Kidney tubule cell (primary cell): ENCODE measurements at regions not wholly inside any gene's neighbourhood (a gene's known extent, or its start where the extent isn't known, plus 50 kb on each side); places are given as distances from the start of the nearest gene placed in this dataset.

Source experiments
- DNase-seq: peaks from one replicate; pipeline ENCODE4 v3.0.0-alpha.2; 2018; ENCODE audit warnings: low spot score

DNA sequence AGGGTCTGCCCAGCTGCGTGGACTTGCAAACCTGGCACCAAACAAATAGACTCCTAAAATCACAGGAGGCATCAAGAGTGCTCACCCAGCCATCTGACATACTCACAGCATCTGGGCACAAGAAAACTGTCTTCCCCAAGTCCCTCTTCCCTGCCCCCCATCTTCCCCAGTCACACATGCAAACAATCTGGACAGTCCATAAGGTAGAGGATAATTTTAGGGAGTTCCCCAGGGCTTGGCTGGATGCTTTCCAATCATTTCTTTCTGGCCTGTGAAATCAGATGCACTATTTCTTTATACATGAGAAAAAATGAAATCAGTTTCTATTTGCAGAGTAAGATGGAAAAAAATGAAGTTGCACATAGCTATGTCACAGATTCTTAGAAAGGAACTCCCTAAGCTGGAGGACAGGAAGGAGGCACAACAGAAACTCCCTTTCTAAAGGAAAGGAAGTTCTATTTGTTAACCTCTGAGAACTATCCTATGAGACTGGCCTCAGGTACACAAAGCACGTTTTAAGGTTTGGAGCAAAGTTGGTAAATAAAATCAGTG, 342.3 kb downstream of the HNRNPD start:
- no peak for DNase-seq

DNA sequence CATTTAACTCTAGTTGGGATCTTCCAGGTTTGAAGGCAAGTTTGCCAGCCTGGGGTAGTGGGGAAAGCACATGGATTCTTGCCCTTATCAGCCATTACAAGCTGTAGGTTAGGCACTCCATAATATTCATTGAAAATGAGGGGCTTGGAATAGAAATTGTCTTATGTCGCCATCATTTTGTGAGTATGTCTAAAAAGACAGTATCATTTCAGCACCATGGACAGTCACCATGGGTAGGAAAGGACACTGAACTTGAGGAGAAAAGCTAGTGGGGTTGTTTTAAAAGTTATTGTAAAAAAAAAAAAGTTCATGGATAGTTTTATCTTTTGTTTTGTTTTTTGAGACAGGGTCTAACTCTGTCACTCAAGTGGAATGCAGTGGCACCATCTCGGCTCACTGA, 356.1 kb downstream of the HNRNPD start:
- DNase-seq, result peak; percentile 35

DNA sequence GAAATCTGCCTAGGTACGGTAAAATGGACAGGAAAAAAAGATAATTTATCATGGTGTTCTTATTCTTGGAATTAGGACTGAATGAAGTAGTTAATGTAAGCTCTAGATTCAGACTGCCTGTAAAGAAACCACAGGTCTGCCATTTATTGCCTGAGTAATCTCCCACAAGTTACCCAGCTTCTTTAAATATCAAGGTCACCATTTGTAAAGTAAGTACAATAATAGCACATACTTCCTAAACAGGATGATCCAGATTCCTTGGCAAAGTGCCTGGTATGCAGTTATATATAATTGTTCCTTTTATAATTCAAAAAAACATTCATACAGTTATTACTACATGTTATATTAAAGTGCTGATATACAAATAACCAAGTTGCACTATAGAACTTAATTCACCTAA, 368.6 kb downstream of the HNRNPD start:
- DNase-seq, result no peak

DNA sequence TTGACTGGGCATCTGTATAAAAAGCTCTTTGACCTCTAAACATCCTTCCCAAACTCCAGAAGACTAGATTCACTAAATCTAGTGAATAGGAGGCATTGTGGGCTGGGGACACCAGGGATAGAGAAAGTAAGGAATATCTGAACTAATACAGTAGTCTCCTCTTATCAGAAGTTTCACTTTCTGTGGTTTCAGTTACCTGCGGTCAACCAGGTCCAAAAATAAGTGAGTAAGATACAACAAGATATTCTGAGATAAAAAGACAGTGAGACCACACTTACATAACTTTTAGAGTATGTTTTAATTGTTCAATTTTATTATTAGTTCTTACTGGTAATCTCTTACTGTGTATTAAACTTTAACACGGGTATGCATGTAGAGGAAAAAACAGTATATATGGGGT, 376.5 kb downstream of the HNRNPD start:
- no peak for DNase-seq

DNA sequence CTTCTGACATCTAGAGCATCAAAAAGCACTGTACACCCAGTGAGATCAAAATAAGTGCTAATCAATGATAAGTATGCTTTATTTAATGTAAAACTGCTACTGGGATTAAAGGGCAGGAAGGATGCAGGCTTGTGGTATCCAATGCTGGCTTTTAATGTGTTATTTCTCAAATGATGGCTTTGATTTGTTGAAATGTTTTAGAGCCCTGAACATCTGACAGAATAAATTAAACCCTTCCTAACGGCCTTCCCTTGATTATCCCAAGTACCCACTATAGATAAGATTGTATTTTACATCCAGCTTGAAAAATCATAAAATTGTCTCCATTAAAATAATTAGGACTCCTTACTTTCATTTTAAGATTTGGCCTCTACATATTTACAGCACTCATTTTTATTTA, 382.9 kb downstream of the HNRNPD start:
- DNase-seq, result no peak

DNA sequence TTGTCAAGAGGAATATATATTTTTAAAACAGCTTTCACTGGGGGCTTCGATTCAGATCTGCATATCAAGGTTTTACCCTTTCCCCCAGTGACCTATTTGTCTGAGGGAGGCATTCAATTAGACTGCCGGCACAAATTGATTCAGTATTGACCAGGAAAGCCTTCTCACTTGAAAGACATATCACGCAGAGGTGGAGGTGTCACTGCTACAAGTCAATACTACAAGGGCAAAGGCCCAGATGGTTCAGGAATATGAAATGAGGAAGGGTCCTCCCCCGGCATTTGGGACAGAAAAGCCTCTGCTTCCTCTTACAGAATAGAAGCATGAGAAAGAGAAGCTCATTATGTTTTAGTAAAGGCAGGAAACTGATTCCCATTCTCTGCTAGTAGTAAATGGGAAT, 383.6 kb downstream of the HNRNPD start:
- DNase-seq, result no peak

DNA sequence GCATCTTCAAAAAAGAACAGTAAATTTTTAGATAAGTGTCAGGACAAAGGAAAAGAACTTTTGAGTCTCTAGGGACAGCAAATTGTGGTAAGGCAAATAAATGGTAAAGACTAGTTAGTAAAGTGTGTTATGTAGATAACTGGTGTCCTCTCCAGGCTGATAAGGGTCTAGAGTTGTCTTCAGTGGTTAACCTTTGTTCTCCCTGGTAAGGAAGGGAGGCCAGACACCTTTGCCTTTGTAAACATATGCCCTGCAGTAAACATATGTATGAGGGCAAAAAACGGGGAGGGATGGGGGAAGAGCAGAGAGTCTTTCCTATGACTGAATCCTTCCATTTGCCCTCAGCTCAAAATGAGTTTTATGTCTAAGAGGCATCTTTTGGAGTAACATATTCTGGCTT, 384.6 kb downstream of the HNRNPD start:
- no peak for DNase-seq

DNA sequence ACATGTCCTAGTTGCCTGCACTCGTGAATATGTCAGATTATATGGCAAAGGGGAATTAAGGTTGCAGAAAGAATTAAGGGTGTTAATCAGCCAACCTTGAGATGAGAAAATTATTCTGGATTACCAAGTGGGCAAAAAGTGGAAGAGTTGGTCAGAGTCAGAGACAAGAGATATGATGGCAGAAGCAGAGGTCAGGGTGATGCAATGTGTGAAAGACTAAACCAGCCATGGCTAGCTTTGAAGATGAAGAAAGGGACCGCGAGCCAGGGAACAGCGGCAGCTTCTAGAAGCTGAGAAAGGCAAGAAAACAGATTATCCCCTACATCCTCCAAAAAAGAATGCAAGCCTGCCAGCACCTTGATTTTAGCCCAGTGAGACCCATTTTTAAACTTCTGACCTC, 385.6 kb downstream of the HNRNPD start:
- no peak for DNase-seq

DNA sequence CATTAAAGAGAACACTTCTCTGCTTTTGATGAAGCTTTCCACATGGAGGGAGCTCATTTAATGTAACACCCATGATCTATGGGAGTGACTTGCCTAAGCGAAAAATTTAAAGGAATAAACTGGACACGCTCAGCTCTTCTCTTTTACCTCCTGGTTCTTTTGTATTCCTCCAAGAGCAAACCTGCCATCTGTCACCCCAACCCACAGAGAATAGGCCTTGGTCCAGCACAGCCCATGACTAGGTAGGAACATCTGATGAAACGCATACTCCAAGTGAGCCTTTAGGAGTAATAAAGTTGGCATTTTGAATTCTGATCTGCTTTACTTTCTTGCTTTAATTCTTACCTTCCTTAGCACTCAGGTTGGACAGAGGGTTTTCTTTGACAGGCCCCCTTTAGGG, 389.0 kb downstream of the HNRNPD start:
- DNase-seq, result no peak

DNA sequence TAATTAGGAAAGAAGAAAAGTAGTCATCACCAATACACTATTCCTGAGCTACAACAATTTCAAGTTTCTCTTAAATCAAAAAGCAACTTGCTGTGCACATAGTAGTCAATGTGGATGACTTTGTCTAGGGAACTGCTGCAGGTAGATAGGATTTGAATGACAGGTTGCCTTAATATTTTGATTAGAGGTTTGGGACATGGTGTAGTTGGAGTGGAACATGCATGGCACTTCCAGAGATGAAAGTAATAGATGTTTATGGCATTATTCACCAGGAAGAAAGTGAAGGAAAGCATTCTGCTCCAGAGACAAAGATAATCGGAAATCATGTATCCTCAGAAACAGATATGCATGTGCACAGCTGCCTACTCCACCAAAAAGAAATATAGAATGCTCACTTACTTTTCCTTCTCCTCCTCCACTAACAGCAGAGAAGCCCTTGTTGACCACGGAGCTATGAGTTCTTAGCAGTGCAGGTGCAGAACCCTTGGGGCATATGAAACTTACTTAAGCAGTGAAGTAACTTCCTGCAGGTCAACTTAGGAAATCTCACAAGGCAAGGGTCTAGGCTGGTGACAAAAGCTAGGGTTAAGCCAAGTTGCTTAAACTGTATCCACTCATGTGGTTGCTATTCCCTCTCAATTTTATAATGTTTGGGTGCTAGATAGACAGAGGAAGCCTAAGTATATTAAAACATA, 390.8 kb downstream of the HNRNPD start:
- no peak for DNase-seq

DNA sequence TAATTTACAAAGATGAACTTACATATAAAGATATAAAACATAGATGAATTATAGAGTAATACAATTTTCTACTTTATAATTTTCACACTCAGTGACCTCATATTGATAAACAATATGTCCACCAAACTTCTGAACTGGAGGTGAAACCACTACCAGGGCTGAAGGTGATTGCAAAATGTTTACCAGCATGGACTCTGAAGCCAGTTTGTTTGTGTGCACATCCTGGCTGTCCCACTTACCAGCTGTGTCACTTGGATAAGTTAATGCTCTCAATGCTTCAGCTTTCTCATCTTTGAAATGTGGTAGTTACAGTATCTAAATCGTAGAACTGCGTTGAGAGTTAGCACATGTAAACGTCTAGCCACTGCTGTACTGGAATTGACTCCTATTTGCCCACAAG, 392.6 kb downstream of the HNRNPD start:
- no peak for DNase-seq

DNA sequence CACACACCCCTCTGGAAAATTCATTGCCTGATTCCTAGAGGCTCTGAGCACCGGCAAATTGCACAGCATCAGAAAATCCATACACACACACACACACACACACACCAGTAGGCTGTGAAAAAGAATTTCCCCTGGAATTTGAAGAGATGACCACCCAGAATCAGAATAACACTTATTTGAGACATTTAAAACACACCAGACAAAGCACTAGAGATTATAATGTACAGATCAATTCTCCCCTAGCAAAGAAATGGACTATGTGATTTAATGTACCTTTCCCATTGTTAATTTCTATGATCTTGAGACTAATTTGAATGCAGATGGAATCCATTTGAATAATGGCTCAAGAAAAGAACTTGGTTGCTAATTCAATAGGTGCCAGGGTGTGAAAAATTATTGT, 399.3 kb downstream of the HNRNPD start:
- no peak for DNase-seq

DNA sequence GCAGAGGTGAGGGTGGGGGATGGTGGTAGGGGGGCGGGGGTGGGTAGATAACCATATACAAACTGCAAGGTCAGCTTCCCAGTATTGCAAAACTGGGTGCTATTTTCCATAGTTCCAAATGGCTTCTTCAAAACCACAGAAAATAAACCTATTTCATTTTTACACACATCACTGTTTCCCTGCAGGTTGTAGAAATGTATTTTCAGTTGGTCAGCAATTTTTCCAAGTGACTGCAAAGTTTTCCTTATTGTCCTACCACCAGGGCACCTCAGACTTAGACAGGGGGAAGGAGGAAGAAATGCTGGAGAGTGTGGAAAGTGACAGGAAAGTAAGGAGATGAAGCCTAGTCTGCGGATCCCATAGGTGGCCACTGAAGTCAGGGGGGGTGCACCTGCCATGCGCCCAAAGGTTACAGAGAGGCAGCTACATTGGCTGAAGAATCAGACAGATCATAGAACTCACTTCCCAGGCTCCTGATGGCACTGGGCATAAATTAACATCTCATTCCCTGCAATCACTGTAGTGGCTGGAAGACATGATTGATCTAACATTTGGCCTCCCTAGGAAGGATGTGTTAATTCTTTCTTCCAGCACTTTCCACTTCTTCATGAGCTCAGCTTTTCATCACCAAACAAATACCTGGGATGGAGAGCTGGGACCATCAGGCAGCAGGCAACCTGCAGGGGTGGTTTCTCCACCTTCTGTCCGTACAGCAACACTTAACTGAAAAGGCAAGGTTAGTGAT, 402.0 kb downstream of the HNRNPD start:
- DNase-seq, result no peak

DNA sequence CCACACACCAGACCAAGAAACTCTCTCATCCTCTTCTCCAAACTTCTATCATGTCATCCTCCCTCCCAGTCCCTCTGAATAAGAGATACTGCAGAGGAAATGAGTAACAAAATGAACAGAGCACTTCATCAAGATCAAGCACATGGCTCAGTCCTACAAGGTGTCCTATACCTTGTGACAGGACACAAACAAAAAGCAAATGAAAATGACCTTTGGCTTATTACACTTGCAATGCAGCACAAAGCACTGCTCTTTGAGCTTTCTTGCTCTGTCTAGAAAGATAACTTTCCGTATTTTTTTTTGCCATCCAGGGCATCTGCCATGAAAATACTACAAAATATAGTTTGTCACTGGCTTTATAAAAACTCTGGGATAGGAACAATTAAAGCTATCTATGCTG, 402.7 kb downstream of the HNRNPD start:
- DNase-seq, result no peak

DNA sequence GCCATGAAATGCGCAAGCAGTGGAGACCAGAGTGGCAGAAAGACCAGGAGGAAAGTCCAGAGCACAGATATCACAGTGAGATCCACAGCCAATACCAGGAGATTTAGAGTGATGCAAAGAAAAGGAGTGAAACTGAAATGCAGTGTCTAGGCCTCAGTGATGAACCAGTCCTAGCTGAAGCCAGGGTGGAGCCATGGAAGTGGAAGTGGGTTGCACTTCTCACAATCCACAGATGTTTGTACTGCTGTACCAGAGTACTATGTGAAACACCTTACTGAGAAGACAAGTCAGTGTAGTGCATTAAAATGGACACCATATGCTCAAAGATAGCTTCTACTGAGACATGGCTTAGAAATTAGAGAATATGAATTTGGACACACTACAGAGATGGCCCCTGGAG, 403.3 kb downstream of the HNRNPD start:
- DNase-seq, result no peak

DNA sequence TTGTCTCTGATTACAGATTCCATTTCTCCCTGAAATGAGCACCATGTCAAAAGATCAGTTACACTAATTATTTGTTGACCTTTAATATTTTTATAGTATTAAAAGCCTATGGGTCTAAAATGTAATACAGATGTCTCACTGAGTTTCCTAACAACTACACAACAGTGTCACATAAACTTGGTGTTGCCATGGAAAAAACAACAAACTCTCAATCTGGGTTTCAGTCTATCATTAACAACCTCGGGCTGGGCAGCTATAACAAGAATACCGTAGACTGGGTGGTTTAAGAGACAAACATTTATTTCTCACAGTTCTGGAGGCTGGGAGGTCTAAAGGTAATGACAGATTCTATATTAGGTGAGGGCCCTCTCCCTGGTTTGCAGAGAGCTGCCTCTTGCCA, 407.1 kb downstream of the HNRNPD start:
- DNase-seq, result no peak

DNA sequence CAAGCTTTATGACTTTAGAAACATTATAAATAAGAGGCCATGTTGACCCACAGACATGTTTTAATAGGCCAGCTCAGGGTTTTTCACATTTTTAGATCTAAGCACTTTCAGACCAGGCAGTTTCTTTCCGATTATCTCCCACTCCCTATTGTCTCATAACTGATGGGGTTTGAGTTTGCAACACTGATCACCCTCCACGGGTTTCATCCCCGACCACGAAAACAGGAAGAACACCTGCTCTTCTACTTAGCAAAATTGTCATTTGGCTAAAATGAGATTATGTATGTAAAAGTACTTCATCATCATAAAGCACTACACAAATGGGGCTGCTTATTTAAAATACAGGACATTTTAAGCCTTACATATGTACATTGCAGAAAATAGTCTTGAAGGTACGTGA, 407.9 kb downstream of the HNRNPD start:
- no peak for DNase-seq

DNA sequence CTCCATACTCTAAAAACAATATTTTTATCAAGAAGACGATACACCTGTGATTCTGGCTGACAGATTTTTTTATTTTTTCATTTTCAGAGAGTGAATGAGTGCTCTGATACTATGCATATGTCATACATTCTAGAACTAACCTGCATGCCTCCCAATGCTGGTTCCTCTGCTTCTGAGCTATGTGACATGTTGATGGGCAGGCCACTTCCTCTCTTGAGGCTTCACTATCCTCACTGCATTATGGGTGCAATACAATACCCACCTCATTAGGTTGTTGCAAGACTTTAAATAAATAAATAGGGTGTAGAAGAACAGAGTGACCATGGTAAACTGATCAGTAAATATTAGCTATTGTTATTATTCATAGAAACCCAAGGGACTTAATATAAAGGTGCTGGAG, 408.3 kb downstream of the HNRNPD start:
- DNase-seq, result no peak

DNA sequence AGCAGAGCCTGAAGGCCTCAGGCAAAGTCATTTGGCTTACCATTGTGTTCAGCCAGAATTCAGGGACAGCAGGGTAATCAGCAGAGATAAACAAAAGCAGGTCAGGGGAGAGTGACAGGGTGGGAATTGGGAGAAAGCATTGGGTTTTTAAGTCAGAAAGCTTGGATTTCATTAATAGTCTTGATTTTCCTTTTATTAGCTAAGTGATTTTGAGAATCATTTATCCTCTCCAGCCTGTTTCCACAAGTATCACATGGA, 410.1 kb downstream of the HNRNPD start:
- no peak for DNase-seq

DNA sequence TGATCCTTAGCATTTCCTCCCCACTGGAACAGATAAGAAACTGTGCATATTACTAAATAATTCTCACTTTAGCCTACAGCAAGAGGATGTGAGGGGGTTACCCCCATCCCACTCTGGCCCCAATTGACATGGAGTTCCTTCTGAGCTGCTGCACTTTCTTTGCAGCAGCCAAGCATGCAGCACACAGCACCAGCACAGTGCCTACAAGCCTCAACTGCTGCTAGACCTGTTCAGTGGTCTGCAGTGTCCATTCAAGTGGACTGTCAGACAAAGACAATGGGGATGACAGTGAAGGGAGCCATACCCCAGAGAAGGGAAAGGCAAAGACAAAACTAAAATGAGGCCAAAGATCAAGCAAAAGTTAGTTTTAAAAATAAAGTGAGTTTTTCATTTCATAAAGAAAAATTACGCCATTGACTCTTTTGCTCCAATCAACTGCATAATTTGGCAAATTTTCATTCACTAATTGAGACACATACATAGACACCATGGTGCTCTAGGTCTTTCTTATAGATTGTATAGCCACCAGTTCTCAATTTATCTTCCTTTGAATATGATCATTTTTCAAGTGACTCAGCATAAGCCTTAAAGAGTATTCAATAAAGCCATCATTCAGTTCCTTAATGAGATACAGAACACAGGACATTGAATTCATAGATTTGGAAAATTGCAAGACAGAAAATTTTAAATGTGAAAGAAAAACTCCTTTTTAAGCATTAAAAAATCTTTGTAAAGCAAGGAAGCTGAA, 410.6 kb downstream of the HNRNPD start:
- DNase-seq, result no peak

DNA sequence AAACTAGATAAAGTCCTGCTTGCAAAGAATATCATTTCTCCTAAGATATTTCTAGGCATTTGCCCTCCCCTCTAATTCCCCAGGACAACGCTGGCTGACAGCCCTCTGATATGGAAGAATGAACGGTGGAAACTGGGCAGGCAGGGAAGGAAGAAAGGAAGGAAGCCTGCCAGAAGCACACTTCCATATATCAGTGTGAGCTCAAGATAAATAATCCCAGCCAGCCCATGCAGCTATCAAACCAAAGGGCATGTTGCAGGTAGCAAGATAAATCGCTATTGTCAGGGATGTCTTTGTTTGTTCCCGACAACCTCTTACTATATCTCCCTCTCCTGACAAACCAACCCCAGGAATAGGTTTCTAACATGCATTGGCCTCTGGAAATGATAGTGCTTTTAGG, 412.8 kb downstream of the HNRNPD start:
- no peak for DNase-seq

DNA sequence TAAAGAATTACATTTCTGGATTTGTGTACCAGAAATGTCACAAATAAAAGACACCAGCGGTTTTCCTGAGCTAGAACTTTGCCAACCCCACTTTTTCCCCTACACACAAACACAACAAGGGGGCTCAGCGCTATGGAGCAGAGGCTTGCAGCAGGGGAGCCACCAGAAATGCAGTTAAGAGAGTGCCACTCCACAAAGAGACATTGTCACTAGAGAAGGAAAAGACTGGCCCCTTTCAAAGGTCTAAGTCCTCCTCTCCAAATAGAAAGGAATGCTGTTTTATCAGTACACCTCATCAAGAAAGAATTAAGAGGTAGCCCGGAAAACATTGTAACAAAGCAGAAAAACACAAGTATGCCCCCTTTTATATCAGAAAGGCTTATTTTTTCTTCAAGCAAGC, 419.5 kb downstream of the HNRNPD start:
- no peak for DNase-seq

DNA sequence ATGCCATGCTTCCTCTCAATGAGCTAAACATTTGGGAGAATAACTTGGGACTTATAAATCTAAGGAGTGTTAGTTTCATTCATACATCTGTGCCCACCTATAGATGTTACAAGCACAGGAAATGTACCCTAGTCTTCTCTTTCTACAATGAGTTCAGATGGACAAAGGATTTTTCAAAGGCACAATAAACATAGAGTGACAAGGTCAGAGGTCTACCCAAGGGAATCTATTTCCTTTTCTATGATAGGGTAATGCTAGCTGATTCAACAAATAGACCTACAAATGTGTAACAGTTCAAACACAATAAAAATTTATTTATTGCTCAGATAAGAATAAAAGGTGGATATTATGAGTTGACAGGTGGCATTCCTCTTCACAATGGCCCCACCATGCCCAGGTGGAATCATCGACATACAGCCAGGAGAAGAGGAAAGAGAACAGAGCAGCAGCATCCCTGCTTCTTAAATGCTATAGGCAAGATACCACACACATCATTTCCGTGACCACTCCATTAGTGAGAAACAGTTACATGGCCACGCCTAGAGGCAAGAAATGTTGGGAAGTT, 421.8 kb downstream of the HNRNPD start:
- no peak for DNase-seq
